NCI-H69 (cell line): ENCODE measurements at regions not wholly inside any gene's neighbourhood (a gene's known extent, or its start where the extent isn't known, plus 50 kb on each side); places are given as distances from the start of the nearest gene placed in this dataset.

ENCODE experiments used
- DNase-seq: peaks from one replicate; lab custom pipeline; 2025; lab: John Stamatoyannopoulos, UW

DNA sequence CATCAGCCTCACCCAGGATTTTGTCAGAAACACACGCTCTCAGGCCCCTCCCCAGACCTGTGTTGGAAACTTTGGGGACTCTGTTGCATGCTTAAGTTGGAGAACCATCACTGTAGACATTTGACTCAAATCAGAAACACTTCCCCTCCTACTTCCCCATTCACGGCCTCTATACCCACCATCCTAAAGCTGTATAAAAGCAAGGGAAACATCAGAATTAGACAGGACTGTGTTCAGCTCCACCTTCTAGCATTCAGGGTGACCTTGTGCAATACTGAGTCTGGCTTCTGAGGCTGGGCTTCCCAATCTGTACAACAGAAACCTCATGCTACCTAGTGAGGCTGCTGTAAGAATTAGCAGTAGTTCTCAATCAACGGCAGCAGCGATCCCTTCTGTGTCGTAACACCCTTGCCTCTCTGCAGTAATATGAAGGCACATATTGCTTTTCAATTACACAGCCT is 252.3 kb downstream of the LY86 start:
- DNase-seq = no peak

DNA sequence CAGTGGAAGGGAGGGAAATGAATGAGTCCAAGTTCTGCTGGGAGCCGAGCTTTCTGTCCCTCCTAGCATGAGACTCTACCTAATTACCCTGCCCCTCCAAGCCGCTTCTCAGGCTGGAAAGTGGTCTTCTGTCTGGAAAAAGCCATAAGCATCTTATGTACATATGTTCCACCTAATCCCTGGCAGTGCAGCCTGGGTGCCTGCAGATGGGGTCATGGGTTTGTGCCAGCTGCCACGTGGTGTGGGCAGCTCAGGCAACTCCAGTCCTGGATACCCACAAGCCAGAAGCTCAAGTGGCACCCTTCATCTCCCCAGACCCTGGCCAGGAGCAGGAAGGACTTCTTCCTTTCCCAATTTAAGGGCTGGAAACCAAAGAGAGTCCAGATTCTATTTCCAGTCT is 253.1 kb downstream of the LY86 start:
- peak; percentile 22 for DNase-seq

DNA sequence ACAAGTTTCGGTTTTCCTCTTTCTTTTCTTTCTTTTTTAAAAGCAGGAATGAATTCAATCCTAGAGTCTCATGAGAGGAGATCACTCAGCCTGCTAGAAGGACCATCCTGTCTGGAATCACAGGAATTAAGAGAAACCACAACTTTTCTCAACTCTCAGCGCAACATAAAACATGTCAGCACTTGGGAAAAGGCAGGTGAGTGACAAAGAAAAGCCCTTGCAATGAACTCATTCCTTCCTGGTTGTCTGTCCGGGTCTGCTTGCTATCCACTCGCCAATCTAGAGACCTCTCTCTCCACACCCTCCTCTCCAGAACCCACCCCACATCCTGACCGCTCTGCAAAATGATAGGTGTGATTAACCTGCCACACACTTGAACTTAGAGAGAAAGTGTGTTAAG is 253.8 kb downstream of the LY86 start:
- DNase-seq = no peak

DNA sequence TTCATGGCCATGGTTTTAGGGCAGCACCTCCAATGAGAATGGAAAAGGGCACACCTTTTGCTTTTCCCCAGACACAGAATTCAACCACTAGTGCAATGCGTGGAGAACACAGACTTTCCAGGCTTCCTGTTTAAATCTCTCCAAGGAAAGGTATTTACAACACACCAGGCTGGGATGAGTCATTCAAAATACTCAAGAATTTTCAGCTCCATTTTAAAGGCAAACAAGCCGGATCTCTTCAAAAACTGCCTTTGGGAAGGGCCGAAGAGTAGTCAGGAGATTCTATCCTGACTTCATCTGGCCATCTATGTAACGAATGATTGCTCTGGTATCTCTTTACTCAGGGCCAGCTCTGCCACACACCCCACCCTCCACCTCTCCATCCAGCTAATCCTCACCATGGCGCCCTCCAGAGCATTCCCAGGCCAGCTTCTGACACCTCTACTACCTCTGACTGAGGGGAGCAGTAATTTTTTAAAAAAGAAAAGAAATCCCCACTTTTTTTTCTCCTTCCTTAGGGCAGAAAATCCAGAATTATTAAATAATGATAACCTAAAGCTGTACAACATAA is 254.6 kb downstream of the LY86 start:
- DNase-seq = no peak

DNA sequence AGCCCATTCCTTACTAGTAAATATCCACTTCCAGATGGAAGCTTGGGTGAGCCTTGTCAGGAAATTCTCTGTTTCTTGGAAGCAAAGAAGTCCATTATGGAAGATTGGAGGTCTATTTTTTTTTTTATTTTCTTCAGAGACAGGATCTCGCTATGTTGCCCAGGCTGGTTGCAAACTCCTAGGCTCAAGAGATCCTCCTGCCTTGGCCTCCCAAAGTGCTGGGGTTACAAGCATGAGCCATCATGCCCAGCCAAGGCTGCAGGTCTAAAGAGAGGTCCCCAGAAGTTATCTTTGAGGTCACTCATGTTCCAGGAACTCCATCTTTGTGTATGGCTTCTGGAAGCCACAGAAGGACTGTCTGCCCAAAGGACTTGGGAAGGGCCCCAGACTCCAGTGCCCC is 255.3 kb downstream of the LY86 start:
- DNase-seq = no peak

DNA sequence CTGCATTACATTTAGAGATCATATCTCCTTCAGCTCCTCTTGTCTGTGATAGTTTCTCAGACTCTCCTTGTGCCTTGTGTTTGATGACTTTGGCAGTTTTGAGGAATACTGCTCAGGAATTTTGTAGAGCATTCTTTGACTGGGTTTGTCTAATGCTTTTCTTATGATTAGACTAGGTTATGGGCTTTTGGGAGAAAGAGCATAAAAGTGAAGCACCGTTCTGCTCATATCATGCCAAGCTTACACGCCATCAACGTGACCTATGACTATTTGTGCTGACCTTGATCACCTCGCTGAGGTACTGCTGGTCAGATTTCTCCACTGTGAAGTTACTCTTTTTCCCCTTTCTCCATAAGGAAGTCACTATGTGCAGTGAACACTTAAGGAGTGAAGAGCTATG is 256.0 kb downstream of the LY86 start:
- no peak for DNase-seq

DNA sequence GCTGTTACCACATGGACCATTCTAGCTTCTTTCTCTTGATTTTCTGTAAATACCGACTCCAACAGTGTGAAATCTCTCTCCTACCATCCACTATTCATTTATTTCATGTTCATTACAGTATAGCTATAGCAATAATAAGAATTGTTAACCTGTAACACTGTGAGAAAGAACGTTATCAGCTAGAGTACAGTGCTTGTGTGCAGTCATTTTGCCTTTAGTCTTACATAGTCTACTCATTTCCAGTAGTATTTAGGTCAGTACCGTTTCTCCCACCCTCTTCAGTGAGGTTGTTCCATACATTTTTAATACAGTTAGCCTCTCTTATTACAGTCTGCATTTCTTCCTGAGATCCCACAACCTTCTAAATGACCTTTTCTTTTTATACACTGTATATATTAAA is 257.1 kb downstream of the LY86 start:
- DNase-seq = no peak

DNA sequence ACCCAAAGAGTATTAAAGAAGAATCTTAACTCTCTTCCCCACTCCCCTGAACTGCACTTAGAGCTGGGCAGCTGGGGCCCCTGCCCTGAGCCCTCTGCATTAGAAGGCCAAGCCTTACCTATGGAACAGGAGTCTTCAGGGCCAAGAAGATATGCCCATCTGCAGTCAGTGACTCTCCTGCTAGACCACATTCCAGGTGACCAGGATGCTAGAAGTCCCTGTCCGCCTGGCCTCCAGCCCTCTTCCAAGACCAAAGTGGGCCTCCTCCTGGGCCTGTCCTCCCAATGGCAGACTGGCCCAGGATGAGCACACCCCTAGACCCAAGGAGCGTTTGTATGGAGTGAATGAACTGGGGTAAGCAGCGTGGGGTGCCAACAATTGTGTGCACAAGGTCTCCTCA is 259.1 kb downstream of the LY86 start:
- no peak for DNase-seq

DNA sequence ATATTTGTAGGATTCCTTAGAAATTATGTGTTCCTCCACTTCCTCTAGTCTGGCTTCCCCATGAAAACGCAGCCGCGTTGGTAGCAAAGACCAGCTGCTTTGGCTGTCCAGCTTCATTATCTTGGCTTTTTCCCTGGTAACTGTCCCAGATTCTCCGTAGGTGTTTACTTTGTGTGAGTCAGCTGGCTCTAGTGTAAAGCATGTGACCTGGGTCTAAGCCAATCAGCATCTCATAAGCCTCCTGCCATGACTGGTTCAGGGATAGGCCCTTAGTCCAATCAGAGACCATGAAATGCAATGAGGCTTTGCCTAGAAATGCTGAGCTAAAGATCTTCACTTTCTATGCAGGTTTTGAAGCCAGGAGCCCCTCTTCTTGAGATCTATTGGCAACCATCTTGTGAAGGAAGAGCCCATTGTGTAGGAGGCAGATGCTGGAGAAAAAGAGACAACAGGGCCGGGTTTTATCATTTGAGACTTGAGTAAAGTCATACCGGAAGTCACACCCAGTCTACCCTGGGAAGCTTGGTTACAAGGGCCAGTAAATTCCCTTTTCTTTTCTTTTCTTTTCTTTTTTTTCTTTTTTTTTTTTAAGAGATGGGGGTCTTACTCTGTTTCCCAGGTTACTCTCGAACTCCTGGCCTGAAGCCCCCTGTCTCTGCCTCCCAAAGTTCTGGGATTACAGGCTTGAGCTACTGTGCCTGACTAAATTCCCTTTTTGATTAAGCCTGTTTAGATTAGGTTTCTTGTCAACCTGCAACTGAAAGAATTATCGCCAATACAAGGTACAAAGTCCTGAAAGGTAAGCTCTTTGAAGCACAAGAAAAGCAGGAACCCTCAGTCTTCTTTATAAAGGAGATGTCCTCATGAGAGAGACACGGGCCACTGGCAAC is 256.5 kb upstream of the RREB1 start:
- peak; percentile 69 for DNase-seq

DNA sequence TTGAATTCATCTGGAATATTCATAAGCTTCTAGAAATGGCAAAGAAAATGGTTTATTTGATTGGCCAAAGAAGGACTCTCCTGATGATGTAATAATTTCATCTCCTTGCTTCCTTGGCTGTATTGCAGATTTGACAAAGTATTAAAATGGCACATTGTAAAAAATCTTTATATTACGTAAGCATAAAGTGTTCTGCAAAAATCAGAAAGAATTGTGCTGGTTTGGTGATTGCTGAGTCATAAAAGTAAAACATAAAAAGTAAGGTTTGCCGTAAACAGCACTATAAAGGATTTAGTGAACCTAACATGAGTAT is 255.9 kb upstream of the RREB1 start:
- no peak for DNase-seq

DNA sequence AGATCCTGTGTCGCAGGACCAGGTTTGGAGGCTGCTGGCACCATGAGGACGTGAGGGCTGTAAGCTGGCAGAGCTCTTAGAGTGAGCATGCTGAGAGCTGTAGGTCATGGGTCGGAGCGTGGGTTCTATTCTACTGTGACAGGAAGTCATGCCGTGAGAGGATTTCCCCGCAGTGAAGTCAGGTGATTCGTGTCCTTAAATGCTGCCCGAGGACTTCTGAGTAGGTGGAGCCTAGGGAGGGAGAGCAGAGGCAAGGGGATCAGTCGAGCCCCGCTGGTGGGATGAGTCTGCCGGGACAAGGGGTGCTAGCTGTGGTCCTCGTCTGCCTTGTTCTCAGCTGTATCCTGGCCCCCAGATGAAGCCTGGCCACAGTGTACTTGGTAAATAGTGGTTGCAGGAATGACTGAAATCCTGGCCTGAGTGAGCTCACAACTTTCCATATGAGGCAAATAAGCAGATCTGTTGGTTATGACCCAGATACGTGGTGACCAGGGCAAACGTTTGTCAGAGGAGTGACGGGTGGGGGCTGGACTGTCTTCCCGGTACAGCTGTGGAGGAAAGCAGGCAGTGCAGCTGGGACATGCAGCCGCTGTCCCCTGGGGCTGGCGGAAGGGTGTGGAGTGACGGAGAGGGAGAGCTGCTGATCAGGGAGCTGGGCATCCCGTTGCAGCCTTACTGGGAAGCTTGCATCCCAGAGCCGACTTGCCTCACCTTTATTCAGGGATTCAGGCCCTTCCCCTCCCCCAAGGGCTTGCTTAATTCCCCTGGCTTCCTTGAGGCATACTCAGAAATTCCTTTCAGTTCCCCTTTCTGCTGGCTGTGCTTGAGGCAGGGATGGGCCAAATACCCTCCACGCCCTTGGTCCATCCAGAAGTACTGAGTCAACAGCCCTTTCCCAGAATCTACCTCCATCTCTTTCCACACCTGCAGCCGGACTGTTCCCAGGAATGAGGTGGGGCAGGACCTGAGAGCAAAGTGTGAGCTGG is 250.9 kb upstream of the RREB1 start:
- DNase-seq = peak; percentile 56

DNA sequence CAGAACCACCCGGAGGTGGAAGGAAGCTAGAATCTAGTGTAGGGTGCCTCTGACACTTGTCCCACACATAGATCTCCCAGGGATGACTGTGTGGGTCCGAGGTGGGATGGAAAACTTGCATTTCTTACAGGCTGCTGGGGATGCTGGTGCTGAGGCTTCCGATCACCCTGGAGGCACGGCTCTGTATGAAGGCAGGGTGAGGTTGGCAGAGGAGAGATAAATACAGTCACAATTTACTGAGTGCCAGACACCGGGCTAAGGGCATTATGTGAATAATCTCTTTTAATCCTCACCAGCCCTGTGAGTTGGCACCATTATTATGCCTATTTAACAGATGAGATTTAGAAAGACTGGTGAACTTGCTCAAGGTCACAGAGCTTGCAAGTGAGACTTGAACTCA is 250.2 kb upstream of the RREB1 start:
- no peak for DNase-seq

DNA sequence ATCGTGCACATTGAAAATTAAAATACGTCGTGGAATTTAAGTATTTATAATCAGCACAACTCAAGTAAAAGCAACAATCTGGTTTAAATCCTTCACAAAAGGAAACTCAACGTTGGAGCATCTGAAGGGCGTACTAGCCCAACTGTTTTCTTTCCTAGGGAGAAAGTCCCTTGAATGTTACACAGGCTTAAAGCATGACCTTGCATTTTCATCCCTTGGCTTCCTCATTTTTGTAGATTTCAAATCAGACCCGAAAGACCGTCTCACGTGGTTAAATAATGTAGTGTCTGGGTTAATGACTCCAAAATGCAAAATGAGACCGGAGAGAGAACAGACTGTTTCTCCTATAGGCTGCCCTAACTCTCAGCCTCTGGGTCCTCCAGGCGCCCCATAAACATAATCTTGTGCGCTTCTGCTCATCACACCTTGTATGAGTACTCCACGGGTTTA is 249.2 kb upstream of the RREB1 start:
- no peak for DNase-seq

DNA sequence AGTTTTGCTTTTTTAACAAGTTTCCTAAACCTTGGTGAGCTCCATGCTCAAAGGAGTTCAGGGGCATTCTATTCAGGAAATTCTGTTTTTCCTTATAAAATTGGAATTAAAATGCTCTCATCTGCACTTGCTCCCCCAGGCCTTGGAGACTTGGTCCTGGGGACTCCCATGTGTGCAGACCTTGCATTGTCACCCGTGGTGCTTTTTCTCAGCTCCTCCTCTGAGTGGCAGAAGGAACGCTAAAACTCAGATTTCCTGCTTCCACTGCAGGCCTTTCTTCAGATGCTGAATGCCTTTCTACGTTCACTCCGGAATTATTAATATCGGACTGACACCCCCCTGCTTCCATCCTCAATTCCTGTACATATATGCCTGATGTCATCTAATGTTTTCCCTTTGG is 248.7 kb upstream of the RREB1 start:
- DNase-seq = no peak

DNA sequence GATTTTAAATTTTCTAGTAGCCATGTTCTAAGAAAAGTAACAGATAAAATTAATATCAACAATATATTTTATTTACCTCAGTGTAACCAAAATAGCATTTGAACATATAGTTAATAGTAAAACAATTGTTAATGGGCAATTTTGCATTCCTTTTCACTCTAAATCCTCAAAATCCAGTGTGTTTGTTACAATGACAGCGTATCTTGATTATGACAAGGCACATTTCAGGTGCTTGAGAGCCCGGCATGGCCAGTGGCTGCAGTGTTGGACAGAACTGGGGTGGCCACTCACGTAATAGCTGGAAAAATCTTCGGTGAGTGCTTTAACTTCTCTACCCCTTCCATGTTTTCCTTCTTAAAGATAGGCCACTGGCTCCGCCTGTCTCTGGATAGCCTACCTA is 248.0 kb upstream of the RREB1 start:
- DNase-seq = no peak

DNA sequence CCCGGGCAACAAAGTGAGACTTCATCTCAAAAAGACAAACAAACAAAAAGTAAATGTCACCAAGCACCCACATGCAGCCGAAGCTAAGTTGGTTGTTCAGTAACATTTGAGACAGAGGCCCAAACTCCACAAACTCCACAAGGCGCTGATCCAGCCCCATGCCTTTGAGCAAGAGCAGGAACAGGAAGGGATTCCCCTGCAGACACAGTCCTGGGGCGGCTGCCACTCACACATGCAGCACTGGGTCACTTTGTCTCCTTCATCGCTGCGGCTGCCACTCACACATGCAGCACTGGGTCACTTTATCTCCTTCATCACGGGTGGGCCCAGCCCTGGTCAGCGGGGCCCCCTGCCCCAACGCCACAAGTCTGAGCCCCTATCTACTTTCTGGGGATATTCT is 246.9 kb upstream of the RREB1 start:
- no peak for DNase-seq

DNA sequence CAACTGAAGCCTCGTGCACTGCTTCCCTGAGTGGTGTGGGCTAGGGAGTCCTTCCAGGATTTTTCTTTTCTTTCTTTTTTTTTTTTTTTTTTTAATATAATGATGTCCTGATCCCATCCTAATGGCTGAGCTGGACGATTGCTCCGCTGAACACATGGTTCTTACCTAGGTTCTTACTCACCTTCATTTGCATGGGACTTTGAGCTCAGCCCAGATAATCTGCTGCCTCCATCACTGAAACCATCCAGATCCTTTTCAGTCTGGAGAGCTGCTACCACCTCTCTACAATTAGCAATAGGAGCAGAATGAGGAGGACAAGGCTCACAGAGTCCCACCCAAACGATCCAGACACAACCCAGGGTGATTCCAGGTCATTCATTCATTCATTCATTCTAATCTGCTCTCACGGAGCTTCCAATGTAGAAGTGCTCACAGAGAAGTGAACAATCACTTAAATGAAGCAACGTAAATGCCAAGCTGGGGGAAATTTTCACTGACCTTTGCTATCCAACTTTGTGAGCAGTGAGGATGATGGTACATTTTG is 246.3 kb upstream of the RREB1 start:
- DNase-seq = no peak

DNA sequence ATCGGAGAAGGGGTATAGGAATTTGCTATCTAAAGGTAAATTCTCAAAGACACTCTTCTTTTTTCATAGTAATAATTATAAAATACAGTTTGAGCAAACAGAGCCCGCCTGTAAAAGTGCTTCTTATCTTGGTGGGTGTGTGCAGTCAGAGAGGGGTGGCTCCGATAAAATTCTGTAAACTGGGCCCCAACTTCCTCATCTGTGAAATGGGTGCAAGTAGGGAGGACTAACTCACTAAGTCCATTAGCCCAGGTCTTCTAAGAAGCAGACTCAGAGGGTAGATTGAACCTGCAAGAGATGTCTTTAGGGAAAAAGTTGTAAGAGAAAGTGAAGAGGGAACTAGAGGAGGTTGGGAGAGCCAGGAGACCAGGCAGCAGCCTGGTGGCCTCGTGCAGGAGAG is 245.8 kb upstream of the RREB1 start:
- no peak for DNase-seq

DNA sequence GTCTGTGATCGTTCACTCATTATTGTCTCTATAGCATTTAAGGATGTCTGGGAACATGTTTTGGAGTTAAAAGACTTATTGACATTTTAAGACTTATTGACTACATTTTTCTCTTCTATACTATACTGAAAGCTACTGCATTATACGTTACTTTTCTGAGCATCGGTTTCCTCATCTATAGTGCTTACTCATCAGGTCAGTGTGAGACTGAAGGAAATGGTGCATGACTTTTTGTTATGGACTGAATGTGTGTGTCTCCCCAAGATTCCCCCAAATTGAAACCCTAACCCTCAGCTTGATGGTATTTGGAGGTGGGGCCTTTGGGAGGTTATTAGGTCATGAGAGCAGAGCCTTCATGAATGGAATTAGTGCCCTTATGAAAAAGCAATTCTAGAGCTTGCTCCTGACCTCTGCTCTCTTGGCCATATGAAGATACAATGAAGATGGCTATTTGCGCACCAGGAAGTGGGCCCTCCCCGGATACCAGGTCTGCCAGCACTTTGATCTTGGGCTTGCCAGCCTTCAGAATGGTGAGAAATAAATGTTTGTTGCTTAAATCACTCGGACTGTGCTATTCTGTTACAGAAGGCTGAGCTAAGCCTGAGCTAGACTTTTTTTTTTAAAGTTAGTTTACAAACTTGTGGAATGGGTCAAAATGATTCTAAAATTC is 243.7 kb upstream of the RREB1 start:
- no peak for DNase-seq

DNA sequence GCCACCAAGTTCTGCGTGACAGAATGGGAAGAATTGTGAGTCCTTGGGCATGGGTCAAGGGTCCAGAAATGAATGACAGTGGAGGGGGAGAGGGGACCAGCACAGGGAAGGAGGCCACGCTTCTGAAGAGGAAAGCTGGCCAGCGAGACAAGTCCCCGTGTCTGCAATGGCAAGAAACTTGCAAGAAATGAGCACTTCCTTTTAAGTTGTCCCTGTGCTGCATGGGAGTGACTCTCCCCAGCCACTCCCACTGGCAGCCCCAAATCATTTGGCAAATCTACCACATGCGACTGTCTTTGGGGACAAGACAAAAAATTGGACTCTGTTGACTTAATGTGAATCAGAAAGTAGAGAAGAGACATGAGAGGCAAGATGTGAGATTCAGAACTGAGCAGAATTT is 242.2 kb upstream of the RREB1 start:
- no peak for DNase-seq

DNA sequence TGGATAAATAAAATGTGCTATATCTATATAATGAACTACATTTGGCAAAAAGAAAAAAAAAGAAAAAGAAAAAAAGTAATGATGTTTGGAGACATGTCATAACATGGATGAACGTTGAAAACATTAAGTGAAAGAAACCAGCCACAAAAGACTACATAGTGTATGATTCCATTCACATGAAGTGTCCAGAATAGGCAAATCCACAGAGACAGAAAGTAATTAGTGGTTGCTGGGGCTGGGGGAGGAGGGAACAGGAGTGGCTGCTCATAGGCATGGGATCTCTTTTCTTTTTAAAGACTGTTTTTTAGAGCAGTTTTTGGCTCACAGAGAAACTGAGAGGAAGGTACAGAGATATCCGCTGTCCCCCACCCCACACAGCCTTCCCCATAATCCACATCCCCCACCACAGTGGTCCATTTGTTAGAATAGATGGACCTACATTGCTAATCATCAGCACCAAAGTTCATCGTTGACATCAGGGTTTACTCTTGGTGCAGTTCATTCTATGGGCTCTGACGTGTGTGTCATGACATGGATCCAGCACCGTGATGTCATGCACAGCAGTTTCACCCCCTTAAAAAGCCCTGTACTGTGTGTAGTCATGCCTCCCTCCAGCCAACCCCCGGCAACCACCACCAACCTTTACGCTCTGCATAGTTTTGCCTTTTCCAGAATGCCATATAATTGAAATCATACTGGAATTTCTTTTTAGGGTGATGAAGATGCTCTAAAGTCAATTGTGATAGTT is 240.9 kb upstream of the RREB1 start:
- no peak for DNase-seq
